ENCODE measurements at regions not wholly inside any gene's neighbourhood (a gene's known extent, or its start where the extent isn't known, plus 50 kb on each side); places are given as distances from the start of the nearest gene placed in this dataset.

DNA sequence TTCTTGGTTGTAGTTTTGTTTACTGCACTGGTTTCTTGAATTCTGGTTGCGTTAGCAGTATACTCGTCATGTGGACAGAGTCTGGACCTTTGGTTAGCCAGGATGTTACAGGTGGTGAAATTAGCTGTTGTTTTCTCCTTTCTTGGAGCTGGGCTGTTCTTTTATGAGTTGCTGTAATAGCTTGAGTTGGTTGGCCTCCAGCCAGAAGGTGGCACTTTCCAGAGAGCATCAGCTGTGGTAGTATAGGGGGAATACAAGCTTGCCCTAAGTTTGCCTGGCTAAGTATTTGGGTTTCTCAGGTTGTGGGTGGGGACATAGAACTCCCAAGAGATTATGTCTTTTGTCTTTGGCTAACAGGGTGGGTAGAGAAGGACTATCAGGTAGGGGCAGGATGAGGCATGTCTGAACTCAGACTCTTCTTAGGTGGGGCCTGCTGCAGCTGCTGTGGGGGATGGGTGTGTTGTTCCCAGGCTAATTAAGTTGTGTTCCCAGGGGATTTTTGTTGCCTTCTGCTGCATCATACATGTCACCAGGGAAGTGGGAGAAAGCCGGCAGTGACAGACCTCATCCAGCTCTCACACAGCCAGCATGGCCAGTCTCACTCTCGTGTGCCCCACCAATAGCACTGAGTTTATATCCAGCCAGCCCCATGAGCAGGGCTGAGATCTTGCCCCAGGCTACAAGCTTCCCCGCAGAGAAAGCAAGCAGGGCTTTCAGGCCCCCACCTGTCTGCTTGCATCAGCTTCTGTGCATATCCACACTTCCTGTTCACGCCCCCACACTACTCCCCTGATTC lies 246.7 kb upstream of the TPK1 start:
- H3K4me1 Mint-ChIP-seq (ENCODE audit: unreplicated experiment), result no peaks in the 10 kb centered on the region
- peaks cover 1% of the 10 kb centered on the region for H3K27me3 Mint-ChIP-seq (ENCODE audit: unreplicated experiment)
- no peak for DNase-seq (ENCODE audit: low spot score)
- no peak overlapping the region for H3K4me3 Mint-ChIP-seq (ENCODE audit: unreplicated experiment)
- H3K9me3 Mint-ChIP-seq (ENCODE audit: unreplicated experiment), result no peaks in the 10 kb centered on the region
- H3K27ac Mint-ChIP-seq (ENCODE audit: unreplicated experiment), result no peak overlapping the region
- H3K36me3 Mint-ChIP-seq (ENCODE audit: low read depth, unreplicated experiment), result no peaks in the 10 kb centered on the region
- TF ChIP-seq, protein P1, sequence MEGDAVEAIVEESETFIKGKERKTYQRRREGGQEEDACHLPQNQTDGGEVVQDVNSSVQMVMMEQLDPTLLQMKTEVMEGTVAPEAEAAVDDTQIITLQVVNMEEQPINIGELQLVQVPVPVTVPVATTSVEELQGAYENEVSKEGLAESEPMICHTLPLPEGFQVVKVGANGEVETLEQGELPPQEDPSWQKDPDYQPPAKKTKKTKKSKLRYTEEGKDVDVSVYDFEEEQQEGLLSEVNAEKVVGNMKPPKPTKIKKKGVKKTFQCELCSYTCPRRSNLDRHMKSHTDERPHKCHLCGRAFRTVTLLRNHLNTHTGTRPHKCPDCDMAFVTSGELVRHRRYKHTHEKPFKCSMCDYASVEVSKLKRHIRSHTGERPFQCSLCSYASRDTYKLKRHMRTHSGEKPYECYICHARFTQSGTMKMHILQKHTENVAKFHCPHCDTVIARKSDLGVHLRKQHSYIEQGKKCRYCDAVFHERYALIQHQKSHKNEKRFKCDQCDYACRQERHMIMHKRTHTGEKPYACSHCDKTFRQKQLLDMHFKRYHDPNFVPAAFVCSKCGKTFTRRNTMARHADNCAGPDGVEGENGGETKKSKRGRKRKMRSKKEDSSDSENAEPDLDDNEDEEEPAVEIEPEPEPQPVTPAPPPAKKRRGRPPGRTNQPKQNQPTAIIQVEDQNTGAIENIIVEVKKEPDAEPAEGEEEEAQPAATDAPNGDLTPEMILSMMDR (IDR thresholded peaks at IDR 0.05; ENCODE audit: unreplicated experiment), result no peak

DNA sequence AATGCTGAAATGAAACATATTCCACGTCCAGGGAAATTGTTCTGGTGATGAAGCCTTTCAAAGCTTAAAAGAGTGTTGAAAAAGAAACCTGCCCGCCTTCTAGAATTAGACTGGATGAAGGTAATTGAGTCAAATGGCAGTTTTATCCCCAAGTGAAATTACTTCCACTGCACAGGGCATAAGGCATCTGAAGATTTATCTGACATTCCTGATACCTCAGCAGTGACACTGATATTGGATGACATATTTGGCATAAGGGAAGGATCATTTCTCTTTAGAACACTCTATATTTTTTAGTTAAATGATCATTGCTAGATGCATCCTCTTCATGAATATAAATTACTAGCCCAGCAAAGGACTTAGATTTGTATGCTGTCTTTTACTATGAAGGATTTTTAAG lies 229.6 kb upstream of the TPK1 start:
- Mint-ChIP-seq H3K27me3 (ENCODE audit: unreplicated experiment) (no peaks in the 10 kb centered on the region), H3K4me1 (ENCODE audit: unreplicated experiment) (no peaks in the 10 kb centered on the region), H3K4me3 (ENCODE audit: unreplicated experiment) (no peak overlapping the region), H3K36me3 (ENCODE audit: low read depth, unreplicated experiment) (no peaks in the 10 kb centered on the region), H3K27ac (ENCODE audit: unreplicated experiment) (no peak overlapping the region), H3K9me3 (ENCODE audit: unreplicated experiment) (no peaks in the 10 kb centered on the region)
- TF ChIP-seq, protein P1 (IDR thresholded peaks at IDR 0.05; ENCODE audit: unreplicated experiment), result no peak
- no peak for DNase-seq (ENCODE audit: low spot score)

DNA sequence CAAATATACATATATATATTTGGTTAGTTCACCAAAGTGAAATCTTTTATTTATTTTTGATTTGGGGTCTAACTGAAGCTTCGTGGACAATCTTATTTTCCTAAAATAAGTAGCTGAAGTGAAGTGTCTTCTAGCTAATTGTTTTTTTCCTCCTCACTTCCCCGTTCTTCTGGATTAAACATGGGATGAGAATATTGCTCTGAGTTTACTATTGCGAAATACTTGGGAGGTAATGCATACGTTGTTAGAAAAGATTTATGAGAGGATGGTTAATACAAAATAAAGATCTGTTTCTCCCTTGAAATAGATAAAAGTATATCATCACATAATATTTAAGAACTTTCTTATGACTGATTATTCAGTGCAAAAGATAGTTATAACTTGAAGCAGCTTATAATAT lies 228.3 kb upstream of the TPK1 start:
- Mint-ChIP-seq H3K36me3 (ENCODE audit: low read depth, unreplicated experiment) (no peaks in the 10 kb centered on the region), H3K27me3 (ENCODE audit: unreplicated experiment) (no peaks in the 10 kb centered on the region), H3K4me1 (ENCODE audit: unreplicated experiment) (no peaks in the 10 kb centered on the region), H3K27ac (ENCODE audit: unreplicated experiment) (no peak overlapping the region), H3K4me3 (ENCODE audit: unreplicated experiment) (no peak overlapping the region), H3K9me3 (ENCODE audit: unreplicated experiment) (no peaks in the 10 kb centered on the region)
- no peak for DNase-seq (ENCODE audit: low spot score)
- TF ChIP-seq, protein P1 (IDR thresholded peaks at IDR 0.05; ENCODE audit: unreplicated experiment), result no peak

DNA sequence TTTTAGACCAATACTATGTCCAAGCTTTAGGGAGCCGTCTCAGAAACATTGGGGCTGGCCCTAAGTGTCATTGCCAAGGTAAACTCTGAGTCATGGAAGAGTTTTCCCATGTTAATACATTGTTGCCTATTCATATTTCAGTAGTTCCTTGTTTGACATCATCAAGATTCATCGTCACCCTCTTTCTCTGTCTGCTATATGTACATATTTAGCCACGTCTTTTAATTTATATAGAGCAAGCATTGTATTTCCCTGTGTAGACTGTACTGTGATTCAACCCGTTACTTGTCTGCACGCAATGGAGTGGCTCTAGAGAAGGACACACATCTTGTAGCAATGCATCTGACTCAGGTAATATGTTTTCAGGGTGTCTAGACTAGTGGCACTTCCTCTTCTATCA lies 217.9 kb upstream of the TPK1 start:
- Mint-ChIP-seq H3K4me3 (ENCODE audit: unreplicated experiment) (no peak overlapping the region), H3K27me3 (ENCODE audit: unreplicated experiment) (no peaks in the 10 kb centered on the region), H3K9me3 (ENCODE audit: unreplicated experiment) (no peaks in the 10 kb centered on the region), H3K4me1 (ENCODE audit: unreplicated experiment) (no peaks in the 10 kb centered on the region), H3K36me3 (ENCODE audit: low read depth, unreplicated experiment) (no peaks in the 10 kb centered on the region), H3K27ac (ENCODE audit: unreplicated experiment) (no peak overlapping the region)
- DNase-seq (ENCODE audit: low spot score), result no peak
- TF ChIP-seq, protein P1 (IDR thresholded peaks at IDR 0.05; ENCODE audit: unreplicated experiment), result no peak

DNA sequence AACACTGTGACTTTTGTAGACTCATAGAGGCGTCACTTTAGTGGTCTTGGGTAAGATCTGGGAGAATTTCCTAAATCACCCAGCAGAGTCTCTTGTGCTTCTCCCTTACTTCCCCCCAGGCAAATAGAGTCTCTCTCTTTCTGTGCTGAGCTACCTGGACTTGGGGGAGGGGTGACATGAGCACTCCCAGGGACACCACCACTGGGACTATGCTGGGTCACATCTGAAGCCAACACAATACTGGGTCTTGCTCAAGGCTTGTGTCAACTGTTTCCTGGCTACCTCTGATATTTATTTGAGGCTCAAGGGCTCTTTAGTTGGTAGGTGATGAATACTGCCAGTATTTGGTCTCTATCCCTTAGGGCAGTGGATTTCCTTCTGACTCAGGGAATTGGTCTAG lies 214.6 kb upstream of the TPK1 start:
- Mint-ChIP-seq H3K27ac (ENCODE audit: unreplicated experiment) (no peak overlapping the region), H3K4me1 (ENCODE audit: unreplicated experiment) (no peaks in the 10 kb centered on the region), H3K9me3 (ENCODE audit: unreplicated experiment) (no peaks in the 10 kb centered on the region), H3K4me3 (ENCODE audit: unreplicated experiment) (no peak overlapping the region), H3K27me3 (ENCODE audit: unreplicated experiment) (no peaks in the 10 kb centered on the region), H3K36me3 (ENCODE audit: low read depth, unreplicated experiment) (no peaks in the 10 kb centered on the region)
- TF ChIP-seq, protein P1 (IDR thresholded peaks at IDR 0.05; ENCODE audit: unreplicated experiment), result no peak
- no peak for DNase-seq (ENCODE audit: low spot score)
